GM12878 (cell line): ENCODE measurements at regions not wholly inside any gene's neighbourhood (a gene's known extent, or its start where the extent isn't known, plus 50 kb on each side); places are given as distances from the start of the nearest gene placed in this dataset.

ENCODE experiments used
- ATAC-seq: fragments of 200-7000 bp; cut with Tn5 transposase; 3 replicates; pipeline ENCODE4 v1.9.1; 2020; ENCODE audit warnings: mild to moderate bottlenecking, moderate library complexity
- BruUV-seq: library from RNA; stranded (reverse); fragments of 400-500 nt; replicated peaks from 2 replicates; lab custom pipeline; 2021; lab: Mats Ljungman, UMichigan
- CTCF ChIA-PET: fragments of 300-600 bp; sonication (Branson Sonifier 250); formaldehyde crosslinking; extraction: SDS; loops from one replicate; lab custom pipeline; 2021; ENCODE audit warnings: inconsistent platforms; lab: Yijun Ruan, JAX
- POLR2A ChIA-PET: fragments of 350-600 bp; formaldehyde crosslinking; extraction: SDS; loops from one replicate; lab custom pipeline; 2021; ENCODE audit warnings: inconsistent platforms; lab: Charles Lee
- RAD21 ChIA-PET: fragments of 300-600 bp; sonication (Branson Sonifier 250); formaldehyde crosslinking; loops from one replicate; lab custom pipeline; 2023; ENCODE audit warnings: antibody characterized with exemption; ENCODE audit not compliant: unreplicated experiment; lab: Charles Lee
- SMC1A ChIA-PET: fragments of 300-600 bp; sonication (Branson Sonifier 250); formaldehyde crosslinking; loops from one replicate; lab custom pipeline; 2023; ENCODE audit not compliant: unreplicated experiment, uncharacterized antibody; lab: Charles Lee
- DNase-seq: peaks from one replicate; pipeline ENCODE4 v3.0.0-alpha.2; 2011; ENCODE audit warnings: low read depth, low spot score
- FAIRE-seq: peaks from 3 replicates; lab custom pipeline; 2011; peaks lifted over from hg19 to GRCh38; lab: Jason Lieb, UNC
- H2AFZ ChIP-seq: 2 replicates; pipeline ENCODE4 v1.6.0; 2011; ENCODE audit warnings: low read depth, low read length, control low read depth; ENCODE audit not compliant: control insufficient read depth
- H3K27ac ChIP-seq: 2 replicates; pipeline ENCODE4 v1.5.1; 2011; ENCODE audit warnings: control low read depth; ENCODE audit not compliant: control insufficient read depth, insufficient read depth
- H3K27me3 ChIP-seq, 2 experiments: replicated peaks in 1 of 2; 2 replicates each; pipeline versions ENCODE4 v1.6.0 to v1.6.1; 2011; ENCODE audit warnings: low read length in 1 of 2; ENCODE audit not compliant: control insufficient read depth in 2 of 2, insufficient read depth in 2 of 2
- H3K36me3 ChIP-seq, 2 experiments: 2 replicates each; pipeline ENCODE4 v1.5.1; 2011; ENCODE audit warnings: low read length in 1 of 2; ENCODE audit not compliant: control insufficient read depth in 2 of 2, insufficient read depth in 2 of 2
- H3K4me1 ChIP-seq: 2 replicates; pipeline ENCODE4 v1.6.1; 2011; ENCODE audit warnings: mild to moderate bottlenecking, low read length, moderate library complexity, mixed read lengths; ENCODE audit not compliant: control insufficient read depth, insufficient read depth
- H3K4me2 ChIP-seq: 2 replicates; pipeline ENCODE4 v1.6.0; 2011; ENCODE audit warnings: control low read depth; ENCODE audit not compliant: control insufficient read depth, insufficient read depth
- H3K4me3 ChIP-seq: fragments of 200-600 bp; sonication (generic); 2 replicates; pipeline ENCODE4 v1.5.1; 2016
- H3K79me2 ChIP-seq: 2 replicates; pipeline ENCODE4 v1.6.0; 2011; ENCODE audit warnings: low read length; ENCODE audit not compliant: control insufficient read depth, insufficient read depth
- H3K9ac ChIP-seq: 2 replicates; pipeline ENCODE4 v1.8.0; 2011; ENCODE audit warnings: low read length, control low read depth, mixed read lengths; ENCODE audit not compliant: control insufficient read depth, insufficient read depth
- H3K9me3 ChIP-seq: replicated peaks from 3 replicates; pipeline ENCODE4 v1.5.1; 2011; ENCODE audit warnings: mild to moderate bottlenecking, low read length; ENCODE audit not compliant: control insufficient read depth, insufficient read depth
- H4K20me1 ChIP-seq: 2 replicates; pipeline ENCODE4 v1.6.0; 2011; ENCODE audit not compliant: control insufficient read depth, insufficient read depth
- ELK1 ChIP-seq: IDR thresholded peaks from 2 replicates; pipeline ENCODE4 v1.6.1; 2012; ENCODE audit warnings: low read depth, low read length, improper control_type of control experiment
- FOXK2 ChIP-seq: fragments of 450-650 bp; IDR thresholded peaks from 2 replicates; pipeline ENCODE4 v1.6.1; 2017; ENCODE audit warnings: mild to moderate bottlenecking, moderate library complexity
- IRF3 ChIP-seq: fragments of 450-650 bp; IDR thresholded peaks from 2 replicates; pipeline ENCODE4 v1.6.1; 2014; ENCODE audit warnings: mild to moderate bottlenecking
- JUND ChIP-seq: IDR thresholded peaks from 2 replicates; pipeline ENCODE4 v1.6.1; 2012; ENCODE audit warnings: low read depth, mild to moderate bottlenecking, low read length, improper control_type of control experiment, moderate library complexity
- MXI1 ChIP-seq: fragments of 150-350 bp; IDR thresholded peaks from 2 replicates; pipeline ENCODE4 v1.6.1; 2011; ENCODE audit warnings: low read depth, mild to moderate bottlenecking, inconsistent platforms, low read length, improper control_type of control experiment
- PRDM15 ChIP-seq: fragments of 450-650 bp; formaldehyde crosslinking; IDR thresholded peaks from 2 replicates; pipeline ENCODE4 v1.4.0; 2020; ENCODE audit warnings: mild to moderate bottlenecking, moderate library complexity
- SPI1 ChIP-seq: IDR thresholded peaks from 2 replicates; pipeline ENCODE4 v1.6.1; 2011; ENCODE audit warnings: low read depth, mild to moderate bottlenecking, low read length, moderate library complexity, borderline replicate concordance; ENCODE audit not compliant: insufficient read depth
- STAT1 ChIP-seq: fragments of 450-650 bp; conservative IDR thresholded peaks from 2 replicates; pipeline ENCODE4 v1.6.1; 2014; ENCODE audit warnings: antibody characterized with exemption, mild to moderate bottlenecking
- TBL1XR1 ChIP-seq: IDR thresholded peaks from 2 replicates; pipeline ENCODE4 v1.6.1; 2012; ENCODE audit warnings: low read depth, low read length, improper control_type of control experiment
- TCF7 ChIP-seq: IDR thresholded peaks from 2 replicates; pipeline ENCODE4 v1.6.1; 2014; ENCODE audit warnings: antibody characterized with exemption, borderline replicate concordance
- ZBED1 ChIP-seq: IDR thresholded peaks from 2 replicates; pipeline ENCODE4 v1.6.1; 2016; ENCODE audit warnings: borderline replicate concordance
- WGBS: methylation state at CpG from one replicate; pipeline ENCODE4 v1.1.6; 2016; ENCODE audit warnings: low lambda C conversion rate; ENCODE audit not compliant: insufficient replicate concordance, insufficient coverage; ENCODE audit errors: missing lambda C conversion rate; 5-methylcytosine and 5-hydroxymethylcytosine counted together
- in situ Hi-C: fragments of 300-500 bp; cut with MboI; formaldehyde crosslinking; loops from 9 replicates; pipeline ENCODE4 v1.14.3; 2018; ENCODE audit warnings: mixed read lengths
- intact Hi-C: fragments of 100-400 bp; cut with micrococcal nuclease; formaldehyde crosslinking; loops from one replicate; pipeline ENCODE4 v1.14.2; 2022; ENCODE audit not compliant: unreplicated experiment

GRCh38 chr4:117331817-117332216 is 246.4 kb upstream of the TRAM1L1 start (continued):
- TF ChIP-seq PRDM15 (CRISPR knock-in tag) (no peak), IRF3 (no peak), JUND (no peak), MXI1 (no peak), TBL1XR1 (no peak)
- TF ChIP-seq, all 136 proteins: peak for 0

- ChIA-PET CTCF (no interaction called here), SMC1A (no interaction called here), POLR2A (no interaction called here), RAD21 (no interaction called here)
- Histone ChIP-seq H3K4me2 (no peak overlapping the region), H4K20me1 (no peaks in the 10 kb centered on the region), H3K9me3 (no peaks in the 10 kb centered on the region), H3K9ac (no peak overlapping the region), H3K36me3 (no peaks in the 10 kb centered on the region), H3K27ac (no peak overlapping the region), H3K4me1 (no peaks in the 10 kb centered on the region), H2AFZ (no peak overlapping the region), H3K79me2 (no peaks in the 10 kb centered on the region), H3K4me3 (no peak overlapping the region), H3K27me3 (no peaks in the 10 kb centered on the region)
- intact Hi-C loops: no loop called here
- no TSS peak for BruUV-seq
- peak; percentile 52 for FAIRE-seq
- WGBS: 42% methylated on average over 7 of the region's 7 CpGs
- in situ Hi-C loops: no loop called here
- DNase-seq: no peak
- no peak for ATAC-seq
- no peak for TF ChIP-seq FOXK2
- TF ChIP-seq TCF7: no peak
- TF ChIP-seq ELK1: no peak
- no peak for TF ChIP-seq ZBED1
- TF ChIP-seq PRDM15 (CRISPR knock-in tag): no peak
- no peak for TF ChIP-seq STAT1
- TF ChIP-seq SPI1: no peak
Measured at GRCh38 chr4:117334451-117335188, 249.2 kb upstream of the TRAM1L1 start.
